HepG2 (cell line): ENCODE measurements at regions not wholly inside any gene's neighbourhood (a gene's known extent, or its start where the extent isn't known, plus 50 kb on each side); places are given as distances from the start of the nearest gene placed in this dataset.

ENCODE experiments used
- ADNP ChIP-seq: sonication (generic); formaldehyde crosslinking; IDR thresholded peaks from 2 replicates; pipeline ENCODE4 v1.4.0; 2020; ENCODE audit warnings: missing genetic modification reagents
- AGO1 ChIP-seq: fragments of 200-400 bp; formaldehyde crosslinking; IDR thresholded peaks from 2 replicates; pipeline ENCODE4 v1.6.1; 2017; ENCODE audit warnings: mild to moderate bottlenecking, low read depth, low read length, moderate library complexity; ENCODE audit not compliant: poor library complexity, severe bottlenecking
- ATRX ChIP-seq: sonication (generic); formaldehyde crosslinking; IDR thresholded peaks from 2 replicates; pipeline ENCODE4 v1.4.0; 2020; ENCODE audit warnings: missing genetic modification reagents, borderline replicate concordance
- HIVEP1 ChIP-seq: sonication (generic); formaldehyde crosslinking; IDR thresholded peaks from 2 replicates; pipeline ENCODE4 v1.4.0; 2020; ENCODE audit warnings: mild to moderate bottlenecking, missing genetic modification reagents
- HMG20A ChIP-seq: IDR thresholded peaks from 2 replicates; pipeline ENCODE4 v1.6.1; 2016; ENCODE audit warnings: borderline replicate concordance
- HMGXB4 ChIP-seq, 2 experiments: sonication (generic) in 1 of 2; formaldehyde crosslinking in 1 of 2; IDR thresholded peaks; 2 replicates each; pipeline versions ENCODE4 v1.4.0 to v1.6.1; 2018 to 2020; ENCODE audit warnings: missing genetic modification reagents in 2 of 2, borderline replicate concordance in 1 of 2, low read depth in 1 of 2, mild to moderate bottlenecking in 1 of 2, missing biosample characterization in 1 of 2
- HNF1B ChIP-seq: sonication (generic); formaldehyde crosslinking; IDR thresholded peaks from 2 replicates; pipeline ENCODE4 v1.5.1; 2020; ENCODE audit warnings: mild to moderate bottlenecking, moderate library complexity, missing genetic modification reagents
- HOXD1 ChIP-seq: sonication (generic); formaldehyde crosslinking; IDR thresholded peaks from 2 replicates; pipeline ENCODE4 v1.5.0; 2020; ENCODE audit warnings: missing genetic modification reagents
- KLF16 ChIP-seq, 2 experiments: sonication (generic) in 1 of 2; formaldehyde crosslinking in 1 of 2; IDR thresholded peaks; 2 replicates each; pipeline versions ENCODE4 v1.6.1 to v1.8.0; 2016 to 2023; ENCODE audit warnings: missing genetic modification reagents in 2 of 2, missing compliant biosample characterization in 1 of 2
- MZF1 ChIP-seq: sonication (generic); formaldehyde crosslinking; IDR thresholded peaks from 2 replicates; pipeline ENCODE4 v1.8.1; 2023; ENCODE audit warnings: mild to moderate bottlenecking, missing genetic modification reagents, borderline replicate concordance
- PCBP2 ChIP-seq: fragments of 200-400 bp; formaldehyde crosslinking; optimal IDR thresholded peaks from 2 replicates; pipeline ENCODE3; 2018; ENCODE audit warnings: low read length, low read depth; ENCODE audit not compliant: poor library complexity, severe bottlenecking
- ZMYM4 ChIP-seq: sonication (generic); formaldehyde crosslinking; IDR thresholded peaks from 2 replicates; pipeline ENCODE4 v1.8.1; 2023; ENCODE audit warnings: mild to moderate bottlenecking, missing genetic modification reagents
- ZNF10 ChIP-seq: sonication (generic); formaldehyde crosslinking; IDR thresholded peaks from 2 replicates; pipeline ENCODE4 v1.4.0; 2020; ENCODE audit warnings: mild to moderate bottlenecking, low read depth, missing genetic modification reagents, borderline replicate concordance
- ZNF367 ChIP-seq: sonication (generic); formaldehyde crosslinking; IDR thresholded peaks from 2 replicates; pipeline ENCODE4 v1.4.0; 2020; ENCODE audit warnings: missing genetic modification reagents, borderline replicate concordance
- ZNF383 ChIP-seq: sonication (generic); formaldehyde crosslinking; IDR thresholded peaks from 2 replicates; pipeline ENCODE4 v1.4.0; 2020; ENCODE audit warnings: missing genetic modification reagents, mild to moderate bottlenecking, borderline replicate concordance
- ZNF652 ChIP-seq: IDR thresholded peaks from 2 replicates; pipeline ENCODE4 v1.6.1; 2016; ENCODE audit warnings: low read depth, borderline replicate concordance
- ZSCAN25 ChIP-seq: sonication (generic); formaldehyde crosslinking; IDR thresholded peaks from 2 replicates; pipeline ENCODE4 v1.8.0; 2022; ENCODE audit warnings: mild to moderate bottlenecking, missing genetic modification reagents
- TF ChIP-seq, protein P1 (sequence below): sonication (generic); formaldehyde crosslinking; IDR thresholded peaks from 2 replicates; pipeline ENCODE4 v1.5.0; 2020; ENCODE audit warnings: mild to moderate bottlenecking, missing genetic modification reagents, borderline replicate concordance
- TF ChIP-seq, protein P2 (sequence below): sonication (generic); formaldehyde crosslinking; IDR thresholded peaks from 2 replicates; pipeline ENCODE4 v1.5.0; 2020; ENCODE audit warnings: mild to moderate bottlenecking, missing genetic modification reagents

- TF ChIP-seq, protein P1, sequence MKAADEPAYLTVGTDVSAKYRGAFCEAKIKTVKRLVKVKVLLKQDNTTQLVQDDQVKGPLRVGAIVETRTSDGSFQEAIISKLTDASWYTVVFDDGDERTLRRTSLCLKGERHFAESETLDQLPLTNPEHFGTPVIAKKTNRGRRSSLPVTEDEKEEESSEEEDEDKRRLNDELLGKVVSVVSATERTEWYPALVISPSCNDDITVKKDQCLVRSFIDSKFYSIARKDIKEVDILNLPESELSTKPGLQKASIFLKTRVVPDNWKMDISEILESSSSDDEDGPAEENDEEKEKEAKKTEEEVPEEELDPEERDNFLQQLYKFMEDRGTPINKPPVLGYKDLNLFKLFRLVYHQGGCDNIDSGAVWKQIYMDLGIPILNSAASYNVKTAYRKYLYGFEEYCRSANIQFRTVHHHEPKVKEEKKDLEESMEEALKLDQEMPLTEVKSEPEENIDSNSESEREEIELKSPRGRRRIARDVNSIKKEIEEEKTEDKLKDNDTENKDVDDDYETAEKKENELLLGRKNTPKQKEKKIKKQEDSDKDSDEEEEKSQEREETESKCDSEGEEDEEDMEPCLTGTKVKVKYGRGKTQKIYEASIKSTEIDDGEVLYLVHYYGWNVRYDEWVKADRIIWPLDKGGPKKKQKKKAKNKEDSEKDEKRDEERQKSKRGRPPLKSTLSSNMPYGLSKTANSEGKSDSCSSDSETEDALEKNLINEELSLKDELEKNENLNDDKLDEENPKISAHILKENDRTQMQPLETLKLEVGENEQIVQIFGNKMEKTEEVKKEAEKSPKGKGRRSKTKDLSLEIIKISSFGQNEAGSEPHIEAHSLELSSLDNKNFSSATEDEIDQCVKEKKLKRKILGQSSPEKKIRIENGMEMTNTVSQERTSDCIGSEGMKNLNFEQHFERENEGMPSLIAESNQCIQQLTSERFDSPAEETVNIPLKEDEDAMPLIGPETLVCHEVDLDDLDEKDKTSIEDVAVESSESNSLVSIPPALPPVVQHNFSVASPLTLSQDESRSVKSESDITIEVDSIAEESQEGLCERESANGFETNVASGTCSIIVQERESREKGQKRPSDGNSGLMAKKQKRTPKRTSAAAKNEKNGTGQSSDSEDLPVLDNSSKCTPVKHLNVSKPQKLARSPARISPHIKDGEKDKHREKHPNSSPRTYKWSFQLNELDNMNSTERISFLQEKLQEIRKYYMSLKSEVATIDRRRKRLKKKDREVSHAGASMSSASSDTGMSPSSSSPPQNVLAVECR (CRISPR knock-in tag) = no peak
- TF ChIP-seq, protein P2, sequence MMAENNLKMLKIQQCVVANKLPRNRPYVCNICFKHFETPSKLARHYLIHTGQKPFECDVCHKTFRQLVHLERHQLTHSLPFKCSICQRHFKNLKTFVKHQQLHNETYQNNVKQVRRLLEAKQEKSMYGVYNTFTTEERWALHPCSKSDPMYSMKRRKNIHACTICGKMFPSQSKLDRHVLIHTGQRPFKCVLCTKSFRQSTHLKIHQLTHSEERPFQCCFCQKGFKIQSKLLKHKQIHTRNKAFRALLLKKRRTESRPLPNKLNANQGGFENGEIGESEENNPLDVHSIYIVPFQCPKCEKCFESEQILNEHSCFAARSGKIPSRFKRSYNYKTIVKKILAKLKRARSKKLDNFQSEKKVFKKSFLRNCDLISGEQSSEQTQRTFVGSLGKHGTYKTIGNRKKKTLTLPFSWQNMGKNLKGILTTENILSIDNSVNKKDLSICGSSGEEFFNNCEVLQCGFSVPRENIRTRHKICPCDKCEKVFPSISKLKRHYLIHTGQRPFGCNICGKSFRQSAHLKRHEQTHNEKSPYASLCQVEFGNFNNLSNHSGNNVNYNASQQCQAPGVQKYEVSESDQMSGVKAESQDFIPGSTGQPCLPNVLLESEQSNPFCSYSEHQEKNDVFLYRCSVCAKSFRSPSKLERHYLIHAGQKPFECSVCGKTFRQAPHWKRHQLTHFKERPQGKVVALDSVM (CRISPR knock-in tag) = no peak
- TF ChIP-seq MZF1 (CRISPR knock-in tag) (no peak), ATRX (no peak), HMGXB4 (CRISPR knock-in tag; IDR thresholded peaks at IDR 0.05; ENCODE audit: borderline replicate concordance in 1 of 2, low read depth in 1 of 2) (no peak), ZSCAN25 (no peak), AGO1 (no peak), HNF1B (CRISPR knock-in tag) (peak; percentile 29; the same call in 1 of the 2 replicates), ZNF652 (CRISPR knock-in tag) (no peak; the same call in 1 of the 2 replicates), HIVEP1 (CRISPR knock-in tag) (no peak), HMG20A (CRISPR knock-in tag) (peak; percentile 85), ZMYM4 (CRISPR knock-in tag) (peak; percentile 51), ZNF10 (CRISPR knock-in tag) (no peak), ZNF367 (CRISPR knock-in tag) (no peak), ADNP (CRISPR knock-in tag) (no peak), ZNF383 (CRISPR knock-in tag) (no peak), PCBP2 (no peak), HOXD1 (CRISPR knock-in tag) (no peak), KLF16 (CRISPR knock-in tag; IDR thresholded peaks at IDR 0.05) (0 out of 4 replicates have a peak, but pooled peaks of 1 of the 2 experiments have one; percentile 35)
Observed at GRCh38 chr12:31845613-31846322, 113.4 kb upstream of the RESF1 start (continued).
